ENCODE measurements at regions not wholly inside any gene's neighbourhood (a gene's known extent, or its start where the extent isn't known, plus 50 kb on each side); places are given as distances from the start of the nearest gene placed in this dataset.

DNA sequence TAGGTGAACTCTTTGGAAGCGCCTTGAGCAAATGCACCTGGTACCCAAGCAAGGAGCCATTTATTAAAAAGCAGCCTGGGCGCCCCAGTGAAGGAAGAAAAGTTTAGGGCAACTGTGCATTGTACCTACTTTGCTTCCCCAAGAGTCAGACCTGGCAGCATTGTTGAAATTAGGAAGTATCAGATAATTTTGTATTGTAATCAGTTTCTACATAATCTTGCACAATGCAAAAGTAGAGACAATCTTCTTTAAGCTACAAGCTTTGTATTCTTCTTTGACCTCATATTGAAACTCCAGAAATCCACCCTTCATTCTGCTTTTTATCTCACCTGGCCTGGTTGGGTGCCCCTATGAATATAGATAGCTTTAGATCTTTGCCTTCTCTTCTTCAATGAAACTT lies 490.8 kb downstream of the RASEF start:
- Histone ChIP-seq H3K79me2 (ENCODE audit: control insufficient read depth, insufficient read depth, low read length, poor library complexity) (no peaks in the 10 kb centered on the region), H3K27ac (ENCODE audit: low read depth, low read length) (no peak overlapping the region), H3K9me3 (ENCODE audit: insufficient read depth, low read depth, low read length) (no peaks in the 10 kb centered on the region), H3K79me1 (ENCODE audit: low read length) (no peaks in the 10 kb centered on the region), H3K18ac (ENCODE audit: low read length) (no peak overlapping the region), H4K91ac (ENCODE audit: low read depth, low read length) (no peak overlapping the region), H3K4me3 (ENCODE audit: low read depth, low read length) (no peak overlapping the region), H3K23ac (ENCODE audit: low read length) (no peak overlapping the region), H3K27me3 (ENCODE audit: insufficient read depth, low read length) (no peaks in the 10 kb centered on the region), H2AK5ac (ENCODE audit: low read length) (no peak overlapping the region), H2BK5ac (ENCODE audit: low read depth, low read length, poor library complexity) (no peak overlapping the region), H2BK12ac (ENCODE audit: low read length) (no peak overlapping the region), H3K4me2 (ENCODE audit: low read length) (no peak overlapping the region), H4K8ac (ENCODE audit: low read depth, low read length) (no peak overlapping the region), H3K9ac (ENCODE audit: low read length) (no peak overlapping the region), H4K12ac (ENCODE audit: low read depth, low read length) (no peak overlapping the region), H2AFZ (ENCODE audit: insufficient read depth, low read length, poor library complexity) (no peak overlapping the region), H3K4me1 (ENCODE audit: control insufficient read depth in 1 of 2, insufficient read depth in 2 of 2, low read length in 2 of 2) (no peaks in the 10 kb centered on the region), H3K36me3 (ENCODE audit: control insufficient read depth in 1 of 2, insufficient read depth in 2 of 2, low read length in 2 of 2) (no peaks in the 10 kb centered on the region), H2BK120ac (ENCODE audit: insufficient read depth, low read length, poor library complexity) (no peak overlapping the region), H3K14ac (ENCODE audit: low read length) (no peak overlapping the region), H3K4ac (ENCODE audit: low read depth, low read length) (no peak overlapping the region)
- DNase-seq, result no peak
- no CpG with 5 or more reads among the region's 2 CpGs for WGBS (ENCODE audit: extremely low coverage, insufficient coverage, insufficient read length)

GRCh38 chr9:82574911-82575310 lies 488.0 kb downstream of the RASEF start:
- Histone ChIP-seq H4K91ac (ENCODE audit: low read depth, low read length) (no peak overlapping the region), H3K27me3 (ENCODE audit: insufficient read depth, low read length) (no peaks in the 10 kb centered on the region), H3K27ac (ENCODE audit: low read depth, low read length) (no peak overlapping the region), H3K79me1 (ENCODE audit: low read length) (no peaks in the 10 kb centered on the region), H2BK120ac (ENCODE audit: insufficient read depth, low read length, poor library complexity) (no peak overlapping the region), H2AK5ac (ENCODE audit: low read length) (no peak overlapping the region), H3K36me3 (ENCODE audit: control insufficient read depth in 1 of 2, insufficient read depth in 2 of 2, low read length in 2 of 2) (no peaks in the 10 kb centered on the region), H2AFZ (ENCODE audit: insufficient read depth, low read length, poor library complexity) (no peak overlapping the region), H3K4me3 (ENCODE audit: low read depth, low read length) (no peak overlapping the region), H3K79me2 (ENCODE audit: control insufficient read depth, insufficient read depth, low read length, poor library complexity) (no peaks in the 10 kb centered on the region), H3K4me2 (ENCODE audit: low read length) (no peak overlapping the region), H2BK12ac (ENCODE audit: low read length) (no peak overlapping the region), H3K9me3 (ENCODE audit: insufficient read depth, low read depth, low read length) (no peaks in the 10 kb centered on the region), H2BK5ac (ENCODE audit: low read depth, low read length, poor library complexity) (no peak overlapping the region), H4K12ac (ENCODE audit: low read depth, low read length) (no peak overlapping the region), H3K23ac (ENCODE audit: low read length) (no peak overlapping the region), H3K4me1 (ENCODE audit: control insufficient read depth in 1 of 2, insufficient read depth in 2 of 2, low read length in 2 of 2) (no peaks in the 10 kb centered on the region), H3K14ac (ENCODE audit: low read length) (no peak overlapping the region), H3K18ac (ENCODE audit: low read length) (no peak overlapping the region), H3K4ac (ENCODE audit: low read depth, low read length) (no peak overlapping the region), H3K9ac (ENCODE audit: low read length) (no peak overlapping the region), H4K8ac (ENCODE audit: low read depth, low read length) (no peak overlapping the region)
- no peak for DNase-seq

DNA sequence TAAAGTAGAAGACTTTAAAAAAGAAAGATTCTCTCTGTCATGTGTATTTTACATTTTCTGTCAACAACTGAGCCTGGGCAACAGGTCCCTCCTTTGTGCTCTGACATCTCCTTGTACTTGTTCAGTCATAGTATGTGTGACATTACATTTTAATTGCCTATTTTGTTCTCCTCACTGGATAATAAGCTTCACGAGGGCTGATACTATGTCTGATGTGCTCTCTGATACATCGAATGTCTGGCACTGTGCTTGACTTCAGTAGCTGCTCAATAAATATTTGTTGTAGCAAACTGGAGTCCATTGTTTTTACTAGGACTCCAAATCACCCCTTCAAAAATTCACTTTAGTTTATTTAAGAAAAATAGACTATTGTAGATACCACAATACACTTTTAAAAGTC lies 482.0 kb downstream of the RASEF start:
- Histone ChIP-seq H3K4me3 (ENCODE audit: low read depth, low read length) (no peak overlapping the region), H4K8ac (ENCODE audit: low read depth, low read length) (no peak overlapping the region), H3K4me2 (ENCODE audit: low read length) (no peak overlapping the region), H2BK12ac (ENCODE audit: low read length) (no peak overlapping the region), H3K18ac (ENCODE audit: low read length) (no peak overlapping the region), H4K91ac (ENCODE audit: low read depth, low read length) (no peak overlapping the region), H3K23ac (ENCODE audit: low read length) (no peak overlapping the region), H2BK5ac (ENCODE audit: low read depth, low read length, poor library complexity) (no peak overlapping the region), H3K79me1 (ENCODE audit: low read length) (no peaks in the 10 kb centered on the region), H3K14ac (ENCODE audit: low read length) (no peak overlapping the region), H3K4me1 (ENCODE audit: control insufficient read depth in 1 of 2, insufficient read depth in 2 of 2, low read length in 2 of 2) (no peaks in the 10 kb centered on the region), H2BK120ac (ENCODE audit: insufficient read depth, low read length, poor library complexity) (no peak overlapping the region), H3K27ac (ENCODE audit: low read depth, low read length) (no peak overlapping the region), H3K79me2 (ENCODE audit: control insufficient read depth, insufficient read depth, low read length, poor library complexity) (no peaks in the 10 kb centered on the region), H3K9ac (ENCODE audit: low read length) (no peak overlapping the region), H3K4ac (ENCODE audit: low read depth, low read length) (no peak overlapping the region), H4K12ac (ENCODE audit: low read depth, low read length) (no peak overlapping the region), H2AK5ac (ENCODE audit: low read length) (no peak overlapping the region), H3K9me3 (ENCODE audit: insufficient read depth, low read depth, low read length) (peaks cover 2% of the 10 kb centered on the region), H3K27me3 (ENCODE audit: insufficient read depth, low read length) (no peaks in the 10 kb centered on the region), H2AFZ (ENCODE audit: insufficient read depth, low read length, poor library complexity) (no peak overlapping the region), H3K36me3 (ENCODE audit: control insufficient read depth in 1 of 2, insufficient read depth in 2 of 2, low read length in 2 of 2) (no peaks in the 10 kb centered on the region)
- no peak for DNase-seq
- WGBS (ENCODE audit: extremely low coverage, insufficient coverage, insufficient read length), result no CpG with 5 or more reads among the region's 2 CpGs

GRCh38 chr9:82581516-82581915 lies 481.4 kb downstream of the RASEF start:
- H3K79me1 ChIP-seq (ENCODE audit: low read length), result no peaks in the 10 kb centered on the region
- H3K4ac ChIP-seq (ENCODE audit: low read depth, low read length), result no peak overlapping the region
- no CpG with 5 or more reads among the region's 1 CpG for WGBS (ENCODE audit: extremely low coverage, insufficient coverage, insufficient read length)
- no peak overlapping the region for H2BK5ac ChIP-seq (ENCODE audit: low read depth, low read length, poor library complexity)
- no peaks in the 10 kb centered on the region for H3K36me3 ChIP-seq (ENCODE audit: control insufficient read depth in 1 of 2, insufficient read depth in 2 of 2, low read length in 2 of 2)
- no peak overlapping the region for H4K12ac ChIP-seq (ENCODE audit: low read depth, low read length)
- no peak overlapping the region for H4K8ac ChIP-seq (ENCODE audit: low read depth, low read length)
- no peaks in the 10 kb centered on the region for H3K79me2 ChIP-seq (ENCODE audit: control insufficient read depth, insufficient read depth, low read length, poor library complexity)
- H2AFZ ChIP-seq (ENCODE audit: insufficient read depth, low read length, poor library complexity), result no peak overlapping the region
- H2BK12ac ChIP-seq (ENCODE audit: low read length), result no peak overlapping the region
- H3K4me1 ChIP-seq (ENCODE audit: control insufficient read depth in 1 of 2, insufficient read depth in 2 of 2, low read length in 2 of 2), result no peaks in the 10 kb centered on the region
- no peak overlapping the region for H3K27ac ChIP-seq (ENCODE audit: low read depth, low read length)
- DNase-seq, result no peak
- H2AK5ac ChIP-seq (ENCODE audit: low read length), result no peak overlapping the region
- H3K9ac ChIP-seq (ENCODE audit: low read length), result no peak overlapping the region
- no peak overlapping the region for H2BK120ac ChIP-seq (ENCODE audit: insufficient read depth, low read length, poor library complexity)
- no peak overlapping the region for H3K23ac ChIP-seq (ENCODE audit: low read length)
- no peak overlapping the region for H3K4me3 ChIP-seq (ENCODE audit: low read depth, low read length)
- H4K91ac ChIP-seq (ENCODE audit: low read depth, low read length), result no peak overlapping the region
- peaks cover 2% of the 10 kb centered on the region for H3K9me3 ChIP-seq (ENCODE audit: insufficient read depth, low read depth, low read length)
- no peak overlapping the region for H3K4me2 ChIP-seq (ENCODE audit: low read length)
- no peak overlapping the region for H3K14ac ChIP-seq (ENCODE audit: low read length)
- no peak overlapping the region for H3K18ac ChIP-seq (ENCODE audit: low read length)
- H3K27me3 ChIP-seq (ENCODE audit: insufficient read depth, low read length), result no peaks in the 10 kb centered on the region

GRCh38 chr9:82581935-82582334 lies 481.0 kb downstream of the RASEF start:
- Histone ChIP-seq H2AK5ac (ENCODE audit: low read length) (no peak overlapping the region), H3K4me3 (ENCODE audit: low read depth, low read length) (no peak overlapping the region), H3K36me3 (ENCODE audit: control insufficient read depth in 1 of 2, insufficient read depth in 2 of 2, low read length in 2 of 2) (no peaks in the 10 kb centered on the region), H3K27me3 (ENCODE audit: insufficient read depth, low read length) (no peaks in the 10 kb centered on the region), H4K12ac (ENCODE audit: low read depth, low read length) (no peak overlapping the region), H4K91ac (ENCODE audit: low read depth, low read length) (no peak overlapping the region), H3K14ac (ENCODE audit: low read length) (no peak overlapping the region), H4K8ac (ENCODE audit: low read depth, low read length) (no peak overlapping the region), H3K79me1 (ENCODE audit: low read length) (no peaks in the 10 kb centered on the region), H2BK120ac (ENCODE audit: insufficient read depth, low read length, poor library complexity) (no peak overlapping the region), H2AFZ (ENCODE audit: insufficient read depth, low read length, poor library complexity) (no peak overlapping the region), H3K23ac (ENCODE audit: low read length) (no peak overlapping the region), H3K9ac (ENCODE audit: low read length) (no peak overlapping the region), H3K4me2 (ENCODE audit: low read length) (no peak overlapping the region), H2BK12ac (ENCODE audit: low read length) (no peak overlapping the region), H3K27ac (ENCODE audit: low read depth, low read length) (no peak overlapping the region), H3K4ac (ENCODE audit: low read depth, low read length) (no peak overlapping the region), H3K4me1 (ENCODE audit: control insufficient read depth in 1 of 2, insufficient read depth in 2 of 2, low read length in 2 of 2) (no peaks in the 10 kb centered on the region), H3K9me3 (ENCODE audit: insufficient read depth, low read depth, low read length) (peaks cover 2% of the 10 kb centered on the region), H3K18ac (ENCODE audit: low read length) (no peak overlapping the region), H2BK5ac (ENCODE audit: low read depth, low read length, poor library complexity) (no peak overlapping the region), H3K79me2 (ENCODE audit: control insufficient read depth, insufficient read depth, low read length, poor library complexity) (no peaks in the 10 kb centered on the region)
- no CpG with 5 or more reads among the region's 5 CpGs for WGBS (ENCODE audit: extremely low coverage, insufficient coverage, insufficient read length)
- no peak for DNase-seq

Measured in trophoblast cell (in vitro differentiated cells and primary cell).